SK-N-SH (cell line): ENCODE measurements at regions not wholly inside any gene's neighbourhood (a gene's known extent, or its start where the extent isn't known, plus 50 kb on each side); places are given as distances from the start of the nearest gene placed in this dataset.

Experiments
- CTCF ChIA-PET: fragments of 300-600, 350-600 bp; formaldehyde crosslinking; extraction: SDS; loops from one replicate; lab custom pipeline; 2021; lab: Yijun Ruan, JAX
- POLR2A ChIA-PET: fragments of 350-600 bp; sonication (Branson Sonifier 250); formaldehyde crosslinking; extraction: SDS; loops from one replicate; lab custom pipeline; 2020; ENCODE audit warnings: antibody characterized with exemption, inconsistent platforms; lab: Yijun Ruan, JAX
- DNase-seq: peaks from one replicate; pipeline ENCODE4 v3.0.0; 2012
- H2AFZ ChIP-seq: fragments of 200-600 bp; sonication (generic); 2 replicates; pipeline ENCODE4 v1.8.1; 2016; ENCODE audit warnings: antibody characterized with exemption, mild to moderate bottlenecking, low read depth
- H3F3A ChIP-seq: fragments of 200-600 bp; sonication (generic); replicated peaks from 2 replicates; pipeline ENCODE3; 2016; ENCODE audit warnings: antibody characterized with exemption, mild to moderate bottlenecking; ENCODE audit not compliant: insufficient read depth
- H3K27ac ChIP-seq, 2 experiments: fragments of 200-500 bp in 1 of 2; fragments of 200-600 bp in 1 of 2; sonication (Bioruptor generic) in 1 of 2; sonication (generic), shearing (Covaris generic) in 1 of 2; 2 replicates each; pipeline versions ENCODE4 v1.5.1 to v1.6.1; 2014 to 2016; ENCODE audit warnings: low read depth in 2 of 2, inconsistent platforms in 1 of 2, low read length in 1 of 2, mild to moderate bottlenecking in 1 of 2, mixed read lengths in 1 of 2
- H3K27me3 ChIP-seq: fragments of 200-600 bp; sonication (generic), shearing (Covaris generic); 2 replicates; pipeline ENCODE4 v1.6.1; 2016; ENCODE audit warnings: mixed run types; ENCODE audit not compliant: insufficient read depth
- H3K36me3 ChIP-seq, 2 experiments: fragments of 200-500 bp in 1 of 2; fragments of 200-600 bp in 1 of 2; sonication (Bioruptor generic) in 1 of 2; sonication (generic) in 1 of 2; replicated peaks in 1 of 2; 2 replicates each; pipeline versions ENCODE3 to v1.5.1; 2014 to 2016; ENCODE audit warnings: low read length in 1 of 2, mild to moderate bottlenecking in 1 of 2; ENCODE audit not compliant: insufficient read depth in 2 of 2, control insufficient read depth in 1 of 2
- H3K4me1 ChIP-seq, 2 experiments: fragments of 200-500 bp in 1 of 2; fragments of 200-600 bp in 1 of 2; sonication (Bioruptor generic) in 1 of 2; sonication (generic), shearing (Covaris generic) in 1 of 2; 2 replicates each; pipeline versions ENCODE4 v1.5.1 to v1.6.1; 2014 to 2016; ENCODE audit warnings: low read depth in 1 of 2, low read length in 1 of 2, mixed run types in 1 of 2; ENCODE audit not compliant: insufficient read depth in 2 of 2, control insufficient read depth in 1 of 2
- H3K4me2 ChIP-seq: fragments of 200-600 bp; sonication (generic), shearing (Covaris generic); 2 replicates; pipeline ENCODE4 v1.6.1; 2017; ENCODE audit warnings: mixed run types
- H3K4me3 ChIP-seq, 2 experiments: fragments of 200-500 bp in 1 of 2; fragments of 200-600 bp in 1 of 2; sonication (Bioruptor generic) in 1 of 2; sonication (generic), shearing (Covaris generic) in 1 of 2; 2 replicates each; pipeline versions ENCODE4 v1.5.1 to v1.8.1; 2014 to 2016; ENCODE audit warnings: low read depth in 2 of 2, inconsistent platforms in 1 of 2, low read length in 1 of 2, mild to moderate bottlenecking in 1 of 2, mixed read lengths in 1 of 2, moderate library complexity in 1 of 2
- H3K79me2 ChIP-seq: fragments of 200-600 bp; sonication (generic); 2 replicates; pipeline ENCODE4 v1.8.1; 2017; ENCODE audit warnings: mild to moderate bottlenecking; ENCODE audit not compliant: insufficient read depth
- H3K9ac ChIP-seq: fragments of 200-600 bp; sonication (generic); 2 replicates; pipeline ENCODE4 v1.6.1; 2017; ENCODE audit warnings: mixed run types
- H3K9me2 ChIP-seq: fragments of 200-600 bp; sonication (generic); 2 replicates; pipeline ENCODE4 v1.6.1; 2017; ENCODE audit warnings: mixed run types
- H3K9me3 ChIP-seq: fragments of 200-600 bp; sonication (generic); 2 replicates; pipeline ENCODE4 v1.6.1; 2017; ENCODE audit warnings: mixed run types, mild to moderate bottlenecking, moderate library complexity
- H4K20me1 ChIP-seq: fragments of 200-600 bp; sonication (generic); 2 replicates; pipeline ENCODE4 v1.6.1; 2017; ENCODE audit warnings: mild to moderate bottlenecking, mixed run types; ENCODE audit not compliant: insufficient read depth
- CTCF ChIP-seq: fragments of 200-600 bp; sonication (generic); IDR thresholded peaks from 2 replicates; pipeline ENCODE4 v1.6.1; 2017; ENCODE audit warnings: antibody characterized with exemption, mild to moderate bottlenecking, moderate library complexity
- ELF1 ChIP-seq: IDR thresholded peaks from 2 replicates; pipeline ENCODE4 v1.4.0; 2012
- EP300 ChIP-seq, 2 experiments: IDR thresholded peaks; 2 replicates each; pipeline versions ENCODE4 v1.4.0 to v1.6.1; 2012; ENCODE audit warnings: borderline replicate concordance in 1 of 2, low read depth in 1 of 2, low read length in 1 of 2
- GABPA ChIP-seq: IDR thresholded peaks from 2 replicates; pipeline ENCODE4 v1.4.0; 2012; ENCODE audit warnings: low read depth, mild to moderate bottlenecking
- GATA2 ChIP-seq: sonication (generic); formaldehyde crosslinking; IDR thresholded peaks from 2 replicates; pipeline ENCODE4 v1.5.0; 2020; ENCODE audit warnings: mild to moderate bottlenecking, missing genetic modification reagents
- JUND ChIP-seq: IDR thresholded peaks from 2 replicates; pipeline ENCODE4 v1.4.0; 2012
- MAX ChIP-seq: IDR thresholded peaks from 2 replicates; pipeline ENCODE4 v1.4.0; 2012; ENCODE audit warnings: low read depth
- MXI1 ChIP-seq: IDR thresholded peaks from 2 replicates; pipeline ENCODE4 v1.6.1; 2012; ENCODE audit warnings: mild to moderate bottlenecking, low read depth, low read length, improper control_type of control experiment
- POLR2AphosphoS5 ChIP-seq: IDR thresholded peaks from 2 replicates; pipeline ENCODE4 v1.6.1; 2012; ENCODE audit warnings: low read depth, low read length
- REST ChIP-seq: IDR thresholded peaks from 2 replicates; pipeline ENCODE4 v1.6.1; 2012; ENCODE audit warnings: mild to moderate bottlenecking, low read depth, low read length, moderate library complexity
- RFX5 ChIP-seq: IDR thresholded peaks from 2 replicates; pipeline ENCODE4 v1.6.1; 2012; ENCODE audit warnings: mild to moderate bottlenecking, improper control_type of control experiment, low read length
- SIN3A ChIP-seq: IDR thresholded peaks from 2 replicates; pipeline ENCODE4 v1.6.1; 2012; ENCODE audit warnings: low read depth, mild to moderate bottlenecking, low read length, moderate library complexity, borderline replicate concordance
- SMC3 ChIP-seq: IDR thresholded peaks from 2 replicates; pipeline ENCODE4 v1.6.1; 2012; ENCODE audit warnings: low read depth, low read length, improper control_type of control experiment
- TCF12 ChIP-seq: IDR thresholded peaks from 2 replicates; pipeline ENCODE4 v1.4.0; 2012
- YY1 ChIP-seq: IDR thresholded peaks from 2 replicates; pipeline ENCODE4 v1.4.0; 2012; ENCODE audit warnings: low read depth, mild to moderate bottlenecking
- ZBTB33 ChIP-seq: IDR thresholded peaks from 2 replicates; pipeline ENCODE4 v1.4.0; 2012; ENCODE audit warnings: low read depth, borderline replicate concordance
- WGBS: methylation state at CpG from one replicate; pipeline ENCODE4 v1.1.6; 2017; ENCODE audit warnings: low lambda C conversion rate; 5-methylcytosine and 5-hydroxymethylcytosine counted together
- TF ChIP-seq, protein P1 (sequence below): IDR thresholded peaks from 2 replicates; pipeline ENCODE4 v1.4.0; 2012; ENCODE audit warnings: low read depth, borderline replicate concordance
- TF ChIP-seq, protein P2 (sequence below): IDR thresholded peaks from 2 replicates; pipeline ENCODE4; 2012
- TF ChIP-seq, protein P3 (sequence below): fragments of 150-350 bp; IDR thresholded peaks from 2 replicates; pipeline ENCODE4 v1.6.1; 2017; ENCODE audit warnings: antibody characterized with exemption, low read length, low read depth, borderline replicate concordance

- TF ChIP-seq CTCF (no peak), POLR2AphosphoS5 (no peak), REST (no peak), MXI1 (no peak), EP300 (IDR thresholded peaks at IDR 0.05; ENCODE audit: borderline replicate concordance in 1 of 2, low read depth in 1 of 2, low read length in 1 of 2) (no peak), ELF1 (no peak), JUND (no peak), GATA2 (CRISPR knock-in tag) (no peak), RFX5 (no peak), YY1 (no peak), SIN3A (no peak), TCF12 (no peak), GABPA (no peak), ZBTB33 (no peak), SMC3 (no peak), MAX (no peak)
- TF ChIP-seq, protein P1, sequence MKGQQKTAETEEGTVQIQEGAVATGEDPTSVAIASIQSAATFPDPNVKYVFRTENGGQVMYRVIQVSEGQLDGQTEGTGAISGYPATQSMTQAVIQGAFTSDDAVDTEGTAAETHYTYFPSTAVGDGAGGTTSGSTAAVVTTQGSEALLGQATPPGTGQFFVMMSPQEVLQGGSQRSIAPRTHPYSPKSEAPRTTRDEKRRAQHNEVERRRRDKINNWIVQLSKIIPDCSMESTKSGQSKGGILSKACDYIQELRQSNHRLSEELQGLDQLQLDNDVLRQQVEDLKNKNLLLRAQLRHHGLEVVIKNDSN: no peak
- TF ChIP-seq, protein P2, sequence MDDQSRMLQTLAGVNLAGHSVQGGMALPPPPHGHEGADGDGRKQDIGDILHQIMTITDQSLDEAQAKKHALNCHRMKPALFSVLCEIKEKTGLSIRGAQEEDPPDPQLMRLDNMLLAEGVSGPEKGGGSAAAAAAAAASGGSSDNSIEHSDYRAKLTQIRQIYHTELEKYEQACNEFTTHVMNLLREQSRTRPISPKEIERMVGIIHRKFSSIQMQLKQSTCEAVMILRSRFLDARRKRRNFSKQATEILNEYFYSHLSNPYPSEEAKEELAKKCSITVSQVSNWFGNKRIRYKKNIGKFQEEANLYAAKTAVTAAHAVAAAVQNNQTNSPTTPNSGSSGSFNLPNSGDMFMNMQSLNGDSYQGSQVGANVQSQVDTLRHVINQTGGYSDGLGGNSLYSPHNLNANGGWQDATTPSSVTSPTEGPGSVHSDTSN: no peak
- TF ChIP-seq, protein P3, sequence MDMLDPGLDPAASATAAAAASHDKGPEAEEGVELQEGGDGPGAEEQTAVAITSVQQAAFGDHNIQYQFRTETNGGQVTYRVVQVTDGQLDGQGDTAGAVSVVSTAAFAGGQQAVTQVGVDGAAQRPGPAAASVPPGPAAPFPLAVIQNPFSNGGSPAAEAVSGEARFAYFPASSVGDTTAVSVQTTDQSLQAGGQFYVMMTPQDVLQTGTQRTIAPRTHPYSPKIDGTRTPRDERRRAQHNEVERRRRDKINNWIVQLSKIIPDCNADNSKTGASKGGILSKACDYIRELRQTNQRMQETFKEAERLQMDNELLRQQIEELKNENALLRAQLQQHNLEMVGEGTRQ: no peak
- Histone ChIP-seq H3K27ac (no peak overlapping the region), H3K9me2 (no peaks in the 10 kb centered on the region), H3K4me3 (no peak overlapping the region), H3K79me2 (no peaks in the 10 kb centered on the region), H3K9me3 (no peaks in the 10 kb centered on the region), H3K4me1 (no peaks in the 10 kb centered on the region; a peak in 1 of 4 replicates), H3F3A (no peaks in the 10 kb centered on the region), H3K27me3 (0 out of 2 replicates have a peak, but pooled peaks cover 7% of the 10 kb centered on the region), H3K9ac (no peak overlapping the region), H3K4me2 (no peak overlapping the region), H4K20me1 (no peaks in the 10 kb centered on the region), H2AFZ (no peak overlapping the region), H3K36me3 (no peaks in the 10 kb centered on the region)
- POLR2A ChIA-PET: no interaction called here
- DNase-seq: no peak
- WGBS: 25% methylated on average over 4 of the region's 4 CpGs
- CTCF ChIA-PET: no interaction called here
These were observed 112.3 kb upstream of the PRMT8 start for GRCh38 chr12:3378655-3379054.
